Bronchial epithelial cell (primary cell): ENCODE measurements at regions not wholly inside any gene's neighbourhood (a gene's known extent, or its start where the extent isn't known, plus 50 kb on each side); places are given as distances from the start of the nearest gene placed in this dataset.

Experiments used
- DNase-seq: peaks from one replicate; pipeline ENCODE4 v3.0.0-alpha.2; 2010; ENCODE audit warnings: low read depth
- FAIRE-seq: peaks from 2 replicates; lab custom pipeline; 2011; peaks lifted over from hg19 to GRCh38; lab: Jason Lieb, UNC
- H3K27me3 ChIP-seq: 2 replicates; pipeline ENCODE4 v1.5.1; 2011; ENCODE audit warnings: low read length; ENCODE audit not compliant: control insufficient read depth, insufficient read depth
- H3K36me3 ChIP-seq: 2 replicates; pipeline ENCODE4 v1.5.1; 2011; ENCODE audit warnings: low read length; ENCODE audit not compliant: control insufficient read depth, insufficient read depth
- H3K4me3 ChIP-seq: 2 replicates; pipeline ENCODE4 v1.5.1; 2011; ENCODE audit warnings: mild to moderate bottlenecking, low read depth, low read length, control low read depth
- TF ChIP-seq, protein P1 (sequence below): IDR thresholded peaks from 2 replicates; pipeline ENCODE4 v1.5.1; 2011; ENCODE audit warnings: mild to moderate bottlenecking, moderate library complexity, low read length, control low read depth, inconsistent platforms; ENCODE audit not compliant: insufficient read depth, severe bottlenecking

DNA sequence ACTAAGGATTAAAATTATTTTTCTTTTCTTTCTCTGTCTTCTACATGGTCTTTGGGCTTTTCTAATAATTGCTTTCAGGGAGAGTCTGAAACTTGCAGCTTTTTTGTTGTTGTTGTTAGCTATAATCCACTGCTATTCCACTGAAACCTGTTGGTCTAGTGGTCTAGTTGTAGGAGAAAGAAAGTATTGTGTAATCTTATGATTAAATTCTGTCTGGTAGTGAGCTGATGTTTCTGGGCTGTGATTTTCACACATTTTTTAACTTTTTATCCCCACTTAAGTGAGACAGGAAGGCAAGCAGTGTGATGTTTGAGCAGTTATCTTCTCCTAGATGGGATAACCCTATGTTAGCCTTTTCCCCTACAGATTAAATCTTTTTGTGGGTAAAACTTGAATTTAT lies 825.2 kb downstream of the PCDH7 start:
- no peak for FAIRE-seq
- peak; percentile 24 for DNase-seq
- no peaks in the 10 kb centered on the region for H3K36me3 ChIP-seq
- no peak overlapping the region for H3K4me3 ChIP-seq
- TF ChIP-seq, protein P1, sequence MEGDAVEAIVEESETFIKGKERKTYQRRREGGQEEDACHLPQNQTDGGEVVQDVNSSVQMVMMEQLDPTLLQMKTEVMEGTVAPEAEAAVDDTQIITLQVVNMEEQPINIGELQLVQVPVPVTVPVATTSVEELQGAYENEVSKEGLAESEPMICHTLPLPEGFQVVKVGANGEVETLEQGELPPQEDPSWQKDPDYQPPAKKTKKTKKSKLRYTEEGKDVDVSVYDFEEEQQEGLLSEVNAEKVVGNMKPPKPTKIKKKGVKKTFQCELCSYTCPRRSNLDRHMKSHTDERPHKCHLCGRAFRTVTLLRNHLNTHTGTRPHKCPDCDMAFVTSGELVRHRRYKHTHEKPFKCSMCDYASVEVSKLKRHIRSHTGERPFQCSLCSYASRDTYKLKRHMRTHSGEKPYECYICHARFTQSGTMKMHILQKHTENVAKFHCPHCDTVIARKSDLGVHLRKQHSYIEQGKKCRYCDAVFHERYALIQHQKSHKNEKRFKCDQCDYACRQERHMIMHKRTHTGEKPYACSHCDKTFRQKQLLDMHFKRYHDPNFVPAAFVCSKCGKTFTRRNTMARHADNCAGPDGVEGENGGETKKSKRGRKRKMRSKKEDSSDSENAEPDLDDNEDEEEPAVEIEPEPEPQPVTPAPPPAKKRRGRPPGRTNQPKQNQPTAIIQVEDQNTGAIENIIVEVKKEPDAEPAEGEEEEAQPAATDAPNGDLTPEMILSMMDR: no peak
- H3K27me3 ChIP-seq: no peaks in the 10 kb centered on the region

GRCh38 chr4:31545755-31546154 lies 825.6 kb downstream of the PCDH7 start:
- DNase-seq: peak; percentile 76
- FAIRE-seq: no peak
- TF ChIP-seq, protein P1: no peak
- no peaks in the 10 kb centered on the region for H3K36me3 ChIP-seq
- H3K27me3 ChIP-seq: no peaks in the 10 kb centered on the region
- no peak overlapping the region for H3K4me3 ChIP-seq

DNA sequence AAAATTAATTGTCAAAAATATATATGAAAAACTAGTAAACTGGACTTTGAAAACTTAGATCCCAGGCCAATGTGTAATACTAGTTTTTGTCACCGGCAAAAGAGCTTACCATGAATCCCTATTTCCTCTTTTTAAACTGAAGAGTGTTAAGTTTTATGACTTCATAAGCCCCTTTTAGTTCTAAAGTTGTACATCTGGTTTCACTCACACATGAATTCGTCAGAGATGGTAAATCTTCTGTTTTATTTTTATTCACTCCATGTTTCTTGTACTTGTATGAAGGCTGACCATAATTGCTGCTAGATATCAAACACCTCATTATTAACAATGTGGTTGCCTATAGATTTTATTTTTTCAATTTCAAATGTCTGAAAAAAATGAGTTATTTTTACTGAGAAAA lies 827.9 kb downstream of the PCDH7 start:
- FAIRE-seq: no peak
- TF ChIP-seq, protein P1: no peak
- H3K27me3 ChIP-seq: no peaks in the 10 kb centered on the region

GRCh38 chr4:31548823-31549222 lies 828.7 kb downstream of the PCDH7 start:
- FAIRE-seq: no peak
- Histone ChIP-seq H3K4me3 (no peak overlapping the region), H3K27me3 (no peaks in the 10 kb centered on the region), H3K36me3 (no peaks in the 10 kb centered on the region)
- TF ChIP-seq, protein P1: no peak
- DNase-seq: no peak

More for the DNA sequence above, 827.9 kb downstream of the PCDH7 start:
- DNase-seq: no peak
- Histone ChIP-seq H3K4me3 (no peak overlapping the region), H3K36me3 (no peaks in the 10 kb centered on the region)

DNA sequence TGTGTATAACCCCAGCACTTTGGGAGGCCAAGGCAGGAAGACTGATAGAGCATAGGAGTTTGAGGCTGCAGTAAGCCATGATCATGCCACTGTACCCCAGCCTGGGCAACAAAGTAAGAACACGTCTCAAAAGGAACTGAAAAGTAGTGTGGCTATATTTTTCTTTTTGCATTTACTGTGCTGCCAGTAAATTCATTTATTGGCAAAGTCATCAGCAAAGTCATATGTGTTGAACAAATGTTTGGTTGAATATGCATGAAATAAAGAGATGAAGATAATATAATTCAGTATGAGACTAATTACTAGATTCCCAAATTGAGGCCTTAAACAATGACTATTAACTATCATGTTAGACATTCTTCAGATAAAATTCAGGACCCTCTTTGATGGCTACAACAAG lies 829.1 kb downstream of the PCDH7 start:
- FAIRE-seq (no peak), DNase-seq (no peak)
- no peak overlapping the region for H3K4me3 ChIP-seq
- H3K36me3 ChIP-seq: no peaks in the 10 kb centered on the region
- TF ChIP-seq, protein P1: no peak
- no peaks in the 10 kb centered on the region for H3K27me3 ChIP-seq

- DNase-seq (peak; percentile 21), FAIRE-seq (no peak)
- Histone ChIP-seq H3K27me3 (no peaks in the 10 kb centered on the region), H3K36me3 (no peaks in the 10 kb centered on the region), H3K4me3 (no peak overlapping the region)
- TF ChIP-seq, protein P1: no peak
Measured at GRCh38 chr4:31557437-31557836, 837.3 kb downstream of the PCDH7 start.
